ENCODE measurements at regions not wholly inside any gene's neighbourhood (a gene's known extent, or its start where the extent isn't known, plus 50 kb on each side); places are given as distances from the start of the nearest gene placed in this dataset.

GRCh38 chr12:87766044-87766443 is 263.2 kb downstream of the C12orf50 start:
- Mint-ChIP-seq H3K27ac (no peak overlapping the region), H3K27me3 (no peaks in the 10 kb centered on the region), H3K4me1 (ENCODE audit: low read depth) (peaks cover 12% of the 10 kb centered on the region), H3K9me3 (ENCODE audit: low read depth) (no peaks in the 10 kb centered on the region), H3K4me3 (ENCODE audit: low read depth) (no peak overlapping the region), H3K36me3 (ENCODE audit: insufficient read depth) (no peaks in the 10 kb centered on the region)
- TF ChIP-seq CTCF (IDR thresholded peaks at IDR 0.05; ENCODE audit: unreplicated experiment): no peak
- no peak for DNase-seq (ENCODE audit: low spot score, unreplicated experiment)

DNA sequence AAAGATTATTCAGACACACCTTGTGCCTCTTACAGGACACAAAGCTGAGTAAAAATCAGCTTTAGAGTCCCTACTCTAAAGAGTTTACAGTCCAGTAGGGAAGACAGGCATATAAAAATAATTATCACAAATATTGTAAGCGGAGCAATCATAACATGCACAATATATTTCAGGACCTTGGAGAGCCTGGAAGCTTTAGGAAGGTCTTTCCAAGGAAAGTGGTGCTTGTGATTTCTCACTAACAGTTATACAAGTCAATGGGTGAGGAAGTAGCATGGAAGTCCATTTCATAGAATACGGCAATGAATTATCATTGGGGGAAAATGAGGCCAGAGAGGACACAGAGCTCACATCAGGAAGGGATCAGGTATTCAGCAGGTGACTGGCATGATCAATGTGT is 268.3 kb downstream of the C12orf50 start:
- Mint-ChIP-seq H3K9me3 (ENCODE audit: low read depth) (peaks cover 3% of the 10 kb centered on the region), H3K36me3 (ENCODE audit: insufficient read depth) (no peaks in the 10 kb centered on the region), H3K4me1 (ENCODE audit: low read depth) (peaks cover 9% of the 10 kb centered on the region), H3K27me3 (no peaks in the 10 kb centered on the region), H3K27ac (no peak overlapping the region), H3K4me3 (ENCODE audit: low read depth) (no peak overlapping the region)
- no peak for TF ChIP-seq CTCF (IDR thresholded peaks at IDR 0.05; ENCODE audit: unreplicated experiment)
- DNase-seq (ENCODE audit: low spot score, unreplicated experiment): no peak

DNA sequence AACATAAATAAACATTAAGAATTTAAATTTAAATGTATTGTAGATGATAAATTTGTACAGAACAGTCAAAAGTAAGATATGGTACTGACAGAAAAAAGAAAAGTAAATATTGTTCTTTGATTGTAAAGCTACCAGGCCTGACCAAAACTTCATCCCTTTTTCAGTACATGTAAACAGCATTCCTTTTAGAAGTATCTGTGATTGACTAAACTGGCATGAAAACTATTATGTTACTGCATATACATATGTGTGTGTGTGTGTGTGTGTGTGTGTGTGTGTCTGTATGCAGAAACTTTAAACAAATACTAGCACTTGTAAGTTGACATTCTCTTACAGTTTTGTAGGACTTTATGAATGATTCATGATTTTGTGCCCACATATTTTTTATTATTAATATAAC is 270.9 kb downstream of the C12orf50 start:
- Mint-ChIP-seq H3K27me3 (no peaks in the 10 kb centered on the region), H3K4me1 (ENCODE audit: low read depth) (peaks cover 16% of the 10 kb centered on the region), H3K9me3 (ENCODE audit: low read depth) (peaks cover 6% of the 10 kb centered on the region), H3K27ac (no peak overlapping the region), H3K4me3 (ENCODE audit: low read depth) (no peak overlapping the region), H3K36me3 (ENCODE audit: insufficient read depth) (peaks cover 2% of the 10 kb centered on the region)
- DNase-seq (ENCODE audit: low spot score, unreplicated experiment): no peak
- no peak for TF ChIP-seq CTCF (IDR thresholded peaks at IDR 0.05; ENCODE audit: unreplicated experiment)

DNA sequence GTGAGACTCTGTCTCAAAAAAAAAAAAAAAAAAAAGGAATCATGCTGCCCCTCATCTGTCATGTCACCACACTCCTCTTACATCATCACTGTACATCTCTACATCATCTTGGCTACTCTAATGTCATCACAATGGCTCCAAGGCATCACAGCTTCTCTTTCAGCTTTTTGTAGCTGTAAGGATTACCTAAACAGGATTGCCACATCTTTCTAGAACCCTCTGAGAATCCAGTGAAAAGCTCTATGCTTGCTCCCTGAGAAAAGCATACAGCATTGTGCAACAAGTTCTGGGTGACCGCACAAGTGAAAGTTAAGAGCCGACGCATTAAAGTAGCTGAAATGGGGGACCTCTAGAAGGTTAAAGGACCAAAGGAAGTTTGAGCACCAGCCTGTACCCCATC is 272.5 kb downstream of the C12orf50 start:
- no peak overlapping the region for H3K27ac Mint-ChIP-seq
- peaks cover 6% of the 10 kb centered on the region for H3K9me3 Mint-ChIP-seq (ENCODE audit: low read depth)
- no peak overlapping the region for H3K4me3 Mint-ChIP-seq (ENCODE audit: low read depth)
- no peak for TF ChIP-seq CTCF (IDR thresholded peaks at IDR 0.05; ENCODE audit: unreplicated experiment)
- DNase-seq (ENCODE audit: low spot score, unreplicated experiment): no peak
- peaks cover 17% of the 10 kb centered on the region for H3K4me1 Mint-ChIP-seq (ENCODE audit: low read depth)
- peaks cover 2% of the 10 kb centered on the region for H3K36me3 Mint-ChIP-seq (ENCODE audit: insufficient read depth)
- no peaks in the 10 kb centered on the region for H3K27me3 Mint-ChIP-seq

DNA sequence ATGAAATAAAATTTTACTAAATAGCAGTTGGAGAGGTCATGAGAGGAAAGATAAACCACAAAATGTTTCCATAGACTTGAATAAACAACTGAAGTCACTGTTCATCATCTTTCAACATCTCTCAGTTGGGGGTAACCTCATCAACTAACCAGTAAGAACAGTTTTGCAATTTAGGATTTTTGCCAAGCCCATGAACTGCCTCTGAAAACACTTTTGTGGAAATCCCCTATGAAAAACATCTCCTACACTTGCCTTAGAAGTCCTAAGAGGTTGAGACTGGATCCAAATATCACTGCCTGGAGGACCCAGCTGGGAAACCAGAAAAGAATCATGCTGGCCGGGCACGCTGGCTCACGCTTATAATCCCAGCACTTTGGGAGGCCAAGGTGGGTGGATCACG is 273.1 kb downstream of the C12orf50 start:
- no peak overlapping the region for H3K27ac Mint-ChIP-seq
- no peak overlapping the region for H3K4me3 Mint-ChIP-seq (ENCODE audit: low read depth)
- H3K4me1 Mint-ChIP-seq (ENCODE audit: low read depth): peaks cover 14% of the 10 kb centered on the region
- no peaks in the 10 kb centered on the region for H3K27me3 Mint-ChIP-seq
- no peak for DNase-seq (ENCODE audit: low spot score, unreplicated experiment)
- H3K36me3 Mint-ChIP-seq (ENCODE audit: insufficient read depth): peaks cover 2% of the 10 kb centered on the region
- no peak for TF ChIP-seq CTCF (IDR thresholded peaks at IDR 0.05; ENCODE audit: unreplicated experiment)
- H3K9me3 Mint-ChIP-seq (ENCODE audit: low read depth): peaks cover 6% of the 10 kb centered on the region
